NCI-H2227 (cell line): ENCODE measurements at regions not wholly inside any gene's neighbourhood (a gene's known extent, or its start where the extent isn't known, plus 50 kb on each side); places are given as distances from the start of the nearest gene placed in this dataset.
"Not testable (repeated sequence)": the region's sequence is repeated elsewhere in the genome, so short reads cannot be mapped to it uniquely, and the experiment has no call there.

Source experiments
- DNase-seq: peaks from one replicate; lab custom pipeline; 2025; ENCODE audit not compliant: unreplicated experiment; lab: John Stamatoyannopoulos, UW

GRCh38 chr3:30418443-30418842, 188.0 kb upstream of the TGFBR2 start:
- DNase-seq = no peak

GRCh38 chr3:30421266-30421665, 185.1 kb upstream of the TGFBR2 start:
- no peak for DNase-seq

GRCh38 chr3:30426293-30426993, 180.0 kb upstream of the TGFBR2 start:
- DNase-seq = no peak

- DNase-seq = no peak
Measured at GRCh38 chr3:30428251-30428650, 178.2 kb upstream of the TGFBR2 start.

GRCh38 chr3:30435861-30436331, 170.5 kb upstream of the TGFBR2 start:
- no peak for DNase-seq

- no peak for DNase-seq
Measured at GRCh38 chr3:30437171-30437601, 169.2 kb upstream of the TGFBR2 start.

- DNase-seq = no peak
Measured at GRCh38 chr3:30438126-30438525, 168.3 kb upstream of the TGFBR2 start.

- no peak for DNase-seq
Measured at GRCh38 chr3:30439451-30440053, 166.8 kb upstream of the TGFBR2 start.

- DNase-seq = no peak
Measured at GRCh38 chr3:30440147-30440604, 166.2 kb upstream of the TGFBR2 start.

- no peak for DNase-seq
Measured at GRCh38 chr3:30440880-30441279, 165.5 kb upstream of the TGFBR2 start.

- DNase-seq = no peak
Measured at GRCh38 chr3:30443756-30444673, 162.4 kb upstream of the TGFBR2 start.

GRCh38 chr3:30448450-30449289, 157.7 kb upstream of the TGFBR2 start:
- DNase-seq = no peak

- no peak for DNase-seq
Measured at GRCh38 chr3:30449290-30449632, 157.1 kb upstream of the TGFBR2 start.

- no peak for DNase-seq
Measured at GRCh38 chr3:30452446-30452845, 154.0 kb upstream of the TGFBR2 start.

- no peak for DNase-seq
Measured at GRCh38 chr3:30453360-30454039, 152.9 kb upstream of the TGFBR2 start.

GRCh38 chr3:30454636-30455035, 151.8 kb upstream of the TGFBR2 start:
- no peak for DNase-seq

GRCh38 chr3:30455112-30455511, 151.3 kb upstream of the TGFBR2 start:
- DNase-seq = not testable (repeated sequence)

GRCh38 chr3:30455840-30456239, 150.6 kb upstream of the TGFBR2 start:
- DNase-seq = no peak

- no peak for DNase-seq
Measured at GRCh38 chr3:30456264-30456663, 150.1 kb upstream of the TGFBR2 start.

- no peak for DNase-seq
Measured at GRCh38 chr3:30457081-30457480, 149.3 kb upstream of the TGFBR2 start.
